GM13977 (cell line): ENCODE measurements at regions not wholly inside any gene's neighbourhood (a gene's known extent, or its start where the extent isn't known, plus 50 kb on each side); places are given as distances from the start of the nearest gene placed in this dataset.

ENCODE experiments used
- DNase-seq: peaks from one replicate; pipeline ENCODE4 v3.0.0; 2012; ENCODE audit warnings: low spot score
- in situ Hi-C: fragments of 300-500 bp; cut with MboI; formaldehyde crosslinking; loops from one replicate; pipeline ENCODE4 v1.12.0; 2022; ENCODE audit warnings: low sequenced_read_pairs, low pct_unique_long_range_greater_than_20kb, mixed read lengths, inconsistent platforms; ENCODE audit not compliant: unreplicated experiment
- TF ChIP-seq, protein P1 (sequence below): IDR thresholded peaks from 2 replicates; pipeline ENCODE4 v1.5.1; 2012; ENCODE audit warnings: mild to moderate bottlenecking, control low read depth; ENCODE audit not compliant: insufficient read depth; ENCODE audit errors: extremely low read depth, missing control alignments

DNA sequence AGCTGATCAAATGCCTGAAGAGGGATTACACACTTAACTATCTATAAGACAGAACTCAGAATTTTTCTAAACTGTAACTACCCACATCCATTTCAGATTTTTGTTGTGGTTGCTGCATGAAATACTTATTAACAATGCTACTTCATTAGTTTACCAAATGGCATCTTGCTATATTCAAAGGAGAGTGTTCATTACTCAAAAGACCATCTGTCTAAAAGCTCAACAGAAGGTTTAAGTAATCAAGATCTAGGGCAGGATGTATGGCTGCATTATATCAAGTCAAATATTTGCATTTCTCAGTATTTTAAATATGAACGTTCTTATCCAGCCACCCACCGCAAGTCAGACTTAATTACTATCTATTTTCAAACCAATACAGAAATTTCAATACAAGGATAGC, 79.9 kb downstream of the SIPA1L2 start:
- DNase-seq: no peak
- TF ChIP-seq, protein P1, sequence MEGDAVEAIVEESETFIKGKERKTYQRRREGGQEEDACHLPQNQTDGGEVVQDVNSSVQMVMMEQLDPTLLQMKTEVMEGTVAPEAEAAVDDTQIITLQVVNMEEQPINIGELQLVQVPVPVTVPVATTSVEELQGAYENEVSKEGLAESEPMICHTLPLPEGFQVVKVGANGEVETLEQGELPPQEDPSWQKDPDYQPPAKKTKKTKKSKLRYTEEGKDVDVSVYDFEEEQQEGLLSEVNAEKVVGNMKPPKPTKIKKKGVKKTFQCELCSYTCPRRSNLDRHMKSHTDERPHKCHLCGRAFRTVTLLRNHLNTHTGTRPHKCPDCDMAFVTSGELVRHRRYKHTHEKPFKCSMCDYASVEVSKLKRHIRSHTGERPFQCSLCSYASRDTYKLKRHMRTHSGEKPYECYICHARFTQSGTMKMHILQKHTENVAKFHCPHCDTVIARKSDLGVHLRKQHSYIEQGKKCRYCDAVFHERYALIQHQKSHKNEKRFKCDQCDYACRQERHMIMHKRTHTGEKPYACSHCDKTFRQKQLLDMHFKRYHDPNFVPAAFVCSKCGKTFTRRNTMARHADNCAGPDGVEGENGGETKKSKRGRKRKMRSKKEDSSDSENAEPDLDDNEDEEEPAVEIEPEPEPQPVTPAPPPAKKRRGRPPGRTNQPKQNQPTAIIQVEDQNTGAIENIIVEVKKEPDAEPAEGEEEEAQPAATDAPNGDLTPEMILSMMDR: no peak
- in situ Hi-C loops: no loop called here

DNA sequence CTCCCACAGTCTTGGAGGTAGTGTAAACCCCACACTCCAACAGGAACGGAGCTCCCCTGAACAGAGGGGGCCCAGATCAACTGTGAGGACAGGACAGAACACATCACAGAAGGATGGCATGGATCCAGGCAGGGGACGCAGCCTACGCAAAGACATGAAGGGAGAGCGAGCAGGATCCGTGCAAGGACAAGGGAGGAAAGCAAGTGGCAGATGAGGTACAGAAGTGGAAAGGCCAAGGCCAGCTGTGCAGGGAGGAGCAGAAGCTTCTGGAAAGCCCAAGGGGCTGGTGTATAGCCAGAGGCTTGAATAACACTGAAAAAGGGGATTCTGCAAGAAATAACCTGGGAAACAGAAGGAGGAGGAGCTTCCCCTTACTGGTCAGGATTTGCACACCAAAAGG, 81.2 kb downstream of the SIPA1L2 start:
- TF ChIP-seq, protein P1: no peak
- in situ Hi-C loops: no loop called here
- no peak for DNase-seq

DNA sequence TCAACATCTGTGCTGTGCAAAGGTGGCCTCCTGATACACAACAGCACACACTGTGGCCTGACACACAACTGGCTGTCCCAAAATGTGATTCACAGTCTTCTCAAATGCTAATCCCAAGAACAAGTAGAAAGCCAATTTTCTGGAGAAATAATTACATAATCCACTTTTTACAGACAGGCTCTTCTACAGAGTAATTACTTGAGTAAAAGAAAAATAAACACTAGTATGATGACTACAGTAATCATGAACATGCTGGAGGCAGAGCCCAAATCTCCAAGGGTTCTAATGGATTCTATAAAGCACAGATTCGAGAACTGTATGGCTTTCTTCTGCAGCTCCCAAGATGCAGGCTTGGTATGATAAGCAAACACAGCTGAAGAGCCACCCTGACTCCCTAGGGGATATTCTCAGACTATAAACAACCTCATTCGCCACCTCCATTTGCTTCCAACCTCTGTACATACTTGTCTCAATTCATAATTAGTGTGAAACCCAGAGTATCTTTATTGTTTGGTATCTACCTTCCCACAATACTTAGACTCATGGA, 81.9 kb downstream of the SIPA1L2 start:
- no peak for DNase-seq
- TF ChIP-seq, protein P1: no peak
- in situ Hi-C loops: no loop called here

DNA sequence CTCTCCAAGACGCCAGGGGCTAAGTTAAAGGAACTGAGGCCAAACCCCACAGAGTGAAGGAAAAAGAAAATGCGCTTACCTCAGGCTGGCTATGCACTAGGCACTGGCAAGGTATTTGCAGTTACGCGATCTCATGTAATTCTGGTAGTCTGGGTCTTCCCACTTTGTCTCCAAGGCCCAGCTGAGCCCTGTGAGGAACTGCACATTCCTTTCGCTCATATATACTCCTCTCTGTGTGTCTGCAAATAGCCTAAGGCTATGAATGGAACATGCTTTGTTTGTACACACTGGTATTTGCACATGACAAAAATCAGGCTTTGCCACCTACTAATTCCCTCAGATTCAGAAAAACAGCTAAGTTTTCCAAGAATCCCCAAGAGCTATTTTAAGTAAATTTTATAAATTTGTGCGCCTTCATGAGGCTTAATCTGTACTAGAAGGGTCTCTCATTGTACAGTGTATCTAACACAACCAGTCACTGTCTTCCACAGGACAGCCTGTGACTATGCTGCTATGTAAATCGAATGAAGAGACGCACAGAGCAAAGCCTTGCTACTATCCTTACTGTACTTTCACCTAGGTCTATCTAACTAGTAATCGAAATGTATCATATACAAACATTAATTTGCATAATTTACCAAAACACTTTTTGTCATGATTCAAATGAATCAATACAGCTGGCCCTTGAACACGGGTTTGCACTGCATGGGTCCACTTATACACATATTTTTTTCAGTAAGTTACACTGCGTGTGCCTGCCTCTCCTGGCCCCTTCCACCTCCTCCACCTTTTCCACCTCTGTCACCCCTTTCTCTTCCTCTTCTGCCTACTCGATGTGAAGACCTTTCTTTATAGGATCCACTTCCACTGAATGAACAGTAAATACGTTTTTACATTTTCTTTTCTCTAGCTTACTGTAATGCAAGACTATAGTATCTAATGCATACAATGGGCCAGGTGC, 87.0 kb downstream of the SIPA1L2 start:
- TF ChIP-seq, protein P1: no peak
- in situ Hi-C loops: no loop called here
- no peak for DNase-seq

DNA sequence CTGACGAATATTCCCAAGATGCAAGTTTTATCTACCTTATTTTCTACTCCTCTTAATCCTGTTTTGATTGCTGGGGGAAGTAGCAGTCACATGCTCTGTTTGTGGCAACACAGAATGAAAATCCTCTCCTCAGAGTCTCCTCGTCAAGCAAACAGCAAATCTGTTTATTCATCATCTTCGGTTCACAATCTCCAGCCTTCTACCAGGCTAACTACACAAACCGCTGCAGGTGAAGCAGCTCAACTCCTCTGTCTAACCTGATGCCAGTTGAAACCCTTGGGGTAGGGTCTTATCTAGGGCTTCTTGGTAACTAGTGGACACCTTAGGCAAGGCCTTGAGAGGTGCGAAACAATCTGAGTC, 91.0 kb downstream of the SIPA1L2 start:
- in situ Hi-C loops: no loop called here
- DNase-seq: no peak
- TF ChIP-seq, protein P1: no peak

DNA sequence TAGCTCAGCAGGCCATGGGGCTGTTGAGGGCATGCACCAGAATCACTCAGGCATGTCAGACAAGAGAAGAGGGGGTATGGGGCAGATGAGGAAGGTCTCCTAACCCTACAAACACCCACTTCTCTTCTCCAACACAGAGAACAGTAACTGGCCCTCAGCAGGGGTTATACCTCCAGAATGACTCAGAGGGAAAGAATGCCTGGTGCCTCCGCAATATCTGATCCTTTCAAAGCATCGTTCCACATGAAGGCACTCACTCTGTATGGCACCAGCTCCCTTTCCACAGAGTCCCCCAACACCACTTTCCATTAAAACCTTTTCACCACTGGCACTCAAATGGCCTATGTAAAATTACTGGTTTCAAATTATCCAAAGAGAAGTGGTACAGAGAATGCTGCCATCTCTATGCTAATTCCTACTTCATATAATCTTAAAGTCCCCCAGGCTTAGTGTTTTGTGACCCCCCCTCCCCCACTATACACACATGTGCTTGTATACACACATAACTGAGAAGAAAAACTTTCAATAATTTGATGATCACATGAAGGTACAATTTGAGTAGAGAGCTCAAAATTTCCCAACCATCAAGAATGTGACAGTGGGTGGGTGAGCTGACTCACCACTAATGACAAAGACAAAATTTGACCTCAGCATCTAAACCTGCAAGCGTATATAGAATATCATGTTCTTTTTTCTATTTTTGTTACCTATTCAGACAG, 91.5 kb downstream of the SIPA1L2 start:
- DNase-seq: no peak
- TF ChIP-seq, protein P1: no peak
- in situ Hi-C loops: no loop called here
